ENCODE measurements at regions not wholly inside any gene's neighbourhood (a gene's known extent, or its start where the extent isn't known, plus 50 kb on each side); places are given as distances from the start of the nearest gene placed in this dataset.
"Not testable (repeated sequence)": the region's sequence is repeated elsewhere in the genome, so short reads cannot be mapped to it uniquely, and the experiment has no call there.

GRCh38 chr2:220701115-220701514, 871.0 kb downstream of the EPHA4 start:
- no peak for DNase-seq (ENCODE audit: low spot score)

- no peak for DNase-seq (ENCODE audit: low spot score)
Measured at GRCh38 chr2:220703279-220703678, 868.8 kb downstream of the EPHA4 start.

- DNase-seq (ENCODE audit: low spot score): no peak
Measured at GRCh38 chr2:220704081-220704480, 868.0 kb downstream of the EPHA4 start.

GRCh38 chr2:220704810-220705209, 867.3 kb downstream of the EPHA4 start:
- no peak for DNase-seq (ENCODE audit: low spot score)

- DNase-seq (ENCODE audit: low spot score): no peak
Measured at GRCh38 chr2:220705678-220706077, 866.4 kb downstream of the EPHA4 start.

- DNase-seq (ENCODE audit: low spot score): no peak
Measured at GRCh38 chr2:220707261-220707660, 864.8 kb downstream of the EPHA4 start.

- DNase-seq (ENCODE audit: low spot score): no peak
Measured at GRCh38 chr2:220708366-220708765, 863.7 kb downstream of the EPHA4 start.

- DNase-seq (ENCODE audit: low spot score): no peak
Measured at GRCh38 chr2:220717283-220717682, 854.8 kb downstream of the EPHA4 start.

- DNase-seq (ENCODE audit: low spot score): no peak
Measured at GRCh38 chr2:220736778-220737177, 835.3 kb downstream of the EPHA4 start.

GRCh38 chr2:220743203-220743602, 828.9 kb downstream of the EPHA4 start:
- DNase-seq (ENCODE audit: low spot score): no peak

GRCh38 chr2:220744861-220745260, 827.2 kb downstream of the EPHA4 start:
- no peak for DNase-seq (ENCODE audit: low spot score)

- no peak for DNase-seq (ENCODE audit: low spot score)
Measured at GRCh38 chr2:220745682-220746081, 826.4 kb downstream of the EPHA4 start.

- DNase-seq (ENCODE audit: low spot score): no peak
Measured at GRCh38 chr2:220747736-220748135, 824.4 kb downstream of the EPHA4 start.

- no peak for DNase-seq (ENCODE audit: low spot score)
Measured at GRCh38 chr2:220748875-220749479, 823.1 kb downstream of the EPHA4 start.

GRCh38 chr2:220753486-220753885, 818.6 kb downstream of the EPHA4 start:
- no peak for DNase-seq (ENCODE audit: low spot score)

GRCh38 chr2:220756653-220757052, 815.5 kb downstream of the EPHA4 start:
- DNase-seq (ENCODE audit: low spot score): no peak

GRCh38 chr2:220758376-220758775, 813.7 kb downstream of the EPHA4 start:
- not testable (repeated sequence) for DNase-seq (ENCODE audit: low spot score)

GRCh38 chr2:220764171-220764570, 807.9 kb downstream of the EPHA4 start:
- DNase-seq (ENCODE audit: low spot score): no peak

GRCh38 chr2:220767591-220768255, 804.4 kb downstream of the EPHA4 start:
- no peak for DNase-seq (ENCODE audit: low spot score)

- no peak for DNase-seq (ENCODE audit: low spot score)
Measured at GRCh38 chr2:220775856-220776488, 796.1 kb downstream of the EPHA4 start.

- not testable (repeated sequence) for DNase-seq (ENCODE audit: low spot score)
Measured at GRCh38 chr2:220779076-220779475, 793.0 kb downstream of the EPHA4 start.

GRCh38 chr2:220779511-220779910, 792.6 kb downstream of the EPHA4 start:
- DNase-seq (ENCODE audit: low spot score): no peak

- DNase-seq (ENCODE audit: low spot score): no peak
Measured at GRCh38 chr2:220779931-220780330, 792.2 kb downstream of the EPHA4 start.
